SK-N-SH (cell line): ENCODE measurements at regions not wholly inside any gene's neighbourhood (a gene's known extent, or its start where the extent isn't known, plus 50 kb on each side); places are given as distances from the start of the nearest gene placed in this dataset.

Source experiments
- CTCF ChIA-PET: fragments of 300-600, 350-600 bp; formaldehyde crosslinking; extraction: SDS; loops from one replicate; lab custom pipeline; 2021; lab: Yijun Ruan, JAX
- POLR2A ChIA-PET: fragments of 350-600 bp; sonication (Branson Sonifier 250); formaldehyde crosslinking; extraction: SDS; loops from one replicate; lab custom pipeline; 2020; ENCODE audit warnings: antibody characterized with exemption, inconsistent platforms; lab: Yijun Ruan, JAX
- DNase-seq: peaks from one replicate; pipeline ENCODE4 v3.0.0; 2012
- H2AFZ ChIP-seq: fragments of 200-600 bp; sonication (generic); 2 replicates; pipeline ENCODE4 v1.8.1; 2016; ENCODE audit warnings: antibody characterized with exemption, mild to moderate bottlenecking, low read depth
- H3F3A ChIP-seq: fragments of 200-600 bp; sonication (generic); replicated peaks from 2 replicates; pipeline ENCODE3; 2016; ENCODE audit warnings: antibody characterized with exemption, mild to moderate bottlenecking; ENCODE audit not compliant: insufficient read depth
- H3K27ac ChIP-seq, 2 experiments: fragments of 200-500 bp in 1 of 2; fragments of 200-600 bp in 1 of 2; sonication (Bioruptor generic) in 1 of 2; sonication (generic), shearing (Covaris generic) in 1 of 2; 2 replicates each; pipeline versions ENCODE4 v1.5.1 to v1.6.1; 2014 to 2016; ENCODE audit warnings: low read depth in 2 of 2, inconsistent platforms in 1 of 2, low read length in 1 of 2, mild to moderate bottlenecking in 1 of 2, mixed read lengths in 1 of 2
- H3K27me3 ChIP-seq: fragments of 200-600 bp; sonication (generic), shearing (Covaris generic); 2 replicates; pipeline ENCODE4 v1.6.1; 2016; ENCODE audit warnings: mixed run types; ENCODE audit not compliant: insufficient read depth
- H3K36me3 ChIP-seq, 2 experiments: fragments of 200-500 bp in 1 of 2; fragments of 200-600 bp in 1 of 2; sonication (Bioruptor generic) in 1 of 2; sonication (generic) in 1 of 2; replicated peaks in 1 of 2; 2 replicates each; pipeline versions ENCODE3 to v1.5.1; 2014 to 2016; ENCODE audit warnings: low read length in 1 of 2, mild to moderate bottlenecking in 1 of 2; ENCODE audit not compliant: insufficient read depth in 2 of 2, control insufficient read depth in 1 of 2
- H3K4me1 ChIP-seq, 2 experiments: fragments of 200-500 bp in 1 of 2; fragments of 200-600 bp in 1 of 2; sonication (Bioruptor generic) in 1 of 2; sonication (generic), shearing (Covaris generic) in 1 of 2; 2 replicates each; pipeline versions ENCODE4 v1.5.1 to v1.6.1; 2014 to 2016; ENCODE audit warnings: low read depth in 1 of 2, low read length in 1 of 2, mixed run types in 1 of 2; ENCODE audit not compliant: insufficient read depth in 2 of 2, control insufficient read depth in 1 of 2
- H3K4me2 ChIP-seq: fragments of 200-600 bp; sonication (generic), shearing (Covaris generic); 2 replicates; pipeline ENCODE4 v1.6.1; 2017; ENCODE audit warnings: mixed run types
- H3K4me3 ChIP-seq, 2 experiments: fragments of 200-500 bp in 1 of 2; fragments of 200-600 bp in 1 of 2; sonication (Bioruptor generic) in 1 of 2; sonication (generic), shearing (Covaris generic) in 1 of 2; 2 replicates each; pipeline versions ENCODE4 v1.5.1 to v1.8.1; 2014 to 2016; ENCODE audit warnings: low read depth in 2 of 2, inconsistent platforms in 1 of 2, low read length in 1 of 2, mild to moderate bottlenecking in 1 of 2, mixed read lengths in 1 of 2, moderate library complexity in 1 of 2
- H3K79me2 ChIP-seq: fragments of 200-600 bp; sonication (generic); 2 replicates; pipeline ENCODE4 v1.8.1; 2017; ENCODE audit warnings: mild to moderate bottlenecking; ENCODE audit not compliant: insufficient read depth
- H3K9ac ChIP-seq: fragments of 200-600 bp; sonication (generic); 2 replicates; pipeline ENCODE4 v1.6.1; 2017; ENCODE audit warnings: mixed run types
- H3K9me2 ChIP-seq: fragments of 200-600 bp; sonication (generic); 2 replicates; pipeline ENCODE4 v1.6.1; 2017; ENCODE audit warnings: mixed run types
- H3K9me3 ChIP-seq: fragments of 200-600 bp; sonication (generic); 2 replicates; pipeline ENCODE4 v1.6.1; 2017; ENCODE audit warnings: mixed run types, mild to moderate bottlenecking, moderate library complexity
- H4K20me1 ChIP-seq: fragments of 200-600 bp; sonication (generic); 2 replicates; pipeline ENCODE4 v1.6.1; 2017; ENCODE audit warnings: mild to moderate bottlenecking, mixed run types; ENCODE audit not compliant: insufficient read depth
- CHD2 ChIP-seq: fragments of 150-350 bp; IDR thresholded peaks from 2 replicates; pipeline ENCODE4 v1.6.1; 2018; ENCODE audit warnings: low read length; ENCODE audit not compliant: partially characterized antibody
- EP300 ChIP-seq, 2 experiments: IDR thresholded peaks; 2 replicates each; pipeline versions ENCODE4 v1.4.0 to v1.6.1; 2012; ENCODE audit warnings: borderline replicate concordance in 1 of 2, low read depth in 1 of 2, low read length in 1 of 2
- EZH2phosphoT487 ChIP-seq: fragments of 200-600 bp; sonication (generic); IDR thresholded peaks from 2 replicates; pipeline ENCODE4 v1.6.1; 2017; ENCODE audit warnings: low read depth, mixed run types, mild to moderate bottlenecking, antibody characterized with exemption, moderate library complexity, borderline replicate concordance
- FOXM1 ChIP-seq: IDR thresholded peaks from 2 replicates; pipeline ENCODE4 v1.4.0; 2012; ENCODE audit warnings: low read depth, mild to moderate bottlenecking
- GABPA ChIP-seq: IDR thresholded peaks from 2 replicates; pipeline ENCODE4 v1.4.0; 2012; ENCODE audit warnings: low read depth, mild to moderate bottlenecking
- GATA2 ChIP-seq: sonication (generic); formaldehyde crosslinking; IDR thresholded peaks from 2 replicates; pipeline ENCODE4 v1.5.0; 2020; ENCODE audit warnings: mild to moderate bottlenecking, missing genetic modification reagents
- JUND ChIP-seq: IDR thresholded peaks from 2 replicates; pipeline ENCODE4 v1.4.0; 2012
- MEF2A ChIP-seq: IDR thresholded peaks from 2 replicates; pipeline ENCODE4 v1.4.0; 2012; ENCODE audit warnings: low read depth, borderline replicate concordance
- RFX5 ChIP-seq: IDR thresholded peaks from 2 replicates; pipeline ENCODE4 v1.6.1; 2012; ENCODE audit warnings: mild to moderate bottlenecking, improper control_type of control experiment, low read length
- TAF1 ChIP-seq: IDR thresholded peaks from 2 replicates; pipeline ENCODE4 v1.6.1; 2012; ENCODE audit warnings: low read depth, mild to moderate bottlenecking, low read length, moderate library complexity, borderline replicate concordance
- WGBS: methylation state at CpG from one replicate; pipeline ENCODE4 v1.1.6; 2017; ENCODE audit warnings: low lambda C conversion rate; 5-methylcytosine and 5-hydroxymethylcytosine counted together
- TF ChIP-seq, protein P1 (sequence below): IDR thresholded peaks from 2 replicates; pipeline ENCODE4 v1.4.0; 2012; ENCODE audit warnings: low read depth
- TF ChIP-seq, protein P2 (sequence below): IDR thresholded peaks from 2 replicates; pipeline ENCODE4 v1.4.0; 2012; ENCODE audit warnings: low read depth, borderline replicate concordance
- TF ChIP-seq, protein P3 (sequence below): fragments of 150-350 bp; IDR thresholded peaks from 2 replicates; pipeline ENCODE4 v1.6.1; 2017; ENCODE audit warnings: antibody characterized with exemption, low read length, low read depth, borderline replicate concordance
- TF ChIP-seq, protein P4 (sequence below): IDR thresholded peaks from 2 replicates; pipeline ENCODE4 v1.6.1; 2012; ENCODE audit warnings: mild to moderate bottlenecking, low read depth, low read length, moderate library complexity

DNA sequence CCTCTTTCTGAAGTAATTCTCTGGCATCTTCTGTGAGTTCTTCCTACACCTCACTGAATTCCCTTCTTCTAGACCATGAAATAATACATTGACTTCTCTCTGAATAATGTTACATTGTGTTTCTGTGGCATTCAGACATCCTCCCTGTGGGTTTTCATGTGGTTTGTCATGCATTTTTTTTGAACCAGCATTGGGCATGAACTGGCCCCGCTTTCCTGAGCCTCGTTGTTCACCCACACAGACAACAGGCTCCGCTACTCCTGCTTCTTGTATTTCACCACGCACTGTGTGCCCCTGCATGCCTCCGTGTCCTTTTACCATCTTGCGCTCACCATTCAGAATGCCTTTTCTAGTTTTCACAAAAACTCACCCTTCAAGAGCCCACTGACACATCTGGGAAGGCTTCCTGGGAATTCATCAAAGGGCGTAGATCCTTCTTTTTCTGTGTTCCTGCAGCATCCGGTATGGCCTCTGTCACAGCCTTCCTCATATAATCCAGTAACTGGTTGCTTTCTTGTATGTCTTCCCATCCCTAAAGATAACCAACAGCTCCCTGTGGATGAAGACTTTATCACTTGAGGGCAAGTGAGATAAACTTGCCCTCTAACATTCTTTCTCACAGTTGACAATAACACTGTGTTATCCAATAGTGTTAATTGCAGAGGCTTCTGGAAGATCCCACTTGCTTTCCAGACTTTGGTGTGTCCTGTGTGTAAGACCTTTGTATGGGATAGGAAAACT lies 51.5 kb upstream of the ADAMTSL1 start:
- H4K20me1 ChIP-seq, result no peaks in the 10 kb centered on the region
- no peaks in the 10 kb centered on the region for H3K27me3 ChIP-seq
- no peaks in the 10 kb centered on the region for H3K9me2 ChIP-seq
- CTCF ChIA-PET, result no interaction called here
- H3K4me2 ChIP-seq, result no peak overlapping the region
- no peaks in the 10 kb centered on the region for H3K4me1 ChIP-seq
- TF ChIP-seq TAF1 (no peak), EZH2phosphoT487 (no peak), RFX5 (no peak), FOXM1 (no peak), GABPA (no peak), MEF2A (no peak), CHD2 (no peak), EP300 (IDR thresholded peaks at IDR 0.05; ENCODE audit: borderline replicate concordance in 1 of 2, low read depth in 1 of 2, low read length in 1 of 2) (no peak), GATA2 (CRISPR knock-in tag) (no peak)
- TF ChIP-seq, protein P1, sequence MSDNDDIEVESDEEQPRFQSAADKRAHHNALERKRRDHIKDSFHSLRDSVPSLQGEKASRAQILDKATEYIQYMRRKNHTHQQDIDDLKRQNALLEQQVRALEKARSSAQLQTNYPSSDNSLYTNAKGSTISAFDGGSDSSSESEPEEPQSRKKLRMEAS, result no peak
- TF ChIP-seq, protein P2, sequence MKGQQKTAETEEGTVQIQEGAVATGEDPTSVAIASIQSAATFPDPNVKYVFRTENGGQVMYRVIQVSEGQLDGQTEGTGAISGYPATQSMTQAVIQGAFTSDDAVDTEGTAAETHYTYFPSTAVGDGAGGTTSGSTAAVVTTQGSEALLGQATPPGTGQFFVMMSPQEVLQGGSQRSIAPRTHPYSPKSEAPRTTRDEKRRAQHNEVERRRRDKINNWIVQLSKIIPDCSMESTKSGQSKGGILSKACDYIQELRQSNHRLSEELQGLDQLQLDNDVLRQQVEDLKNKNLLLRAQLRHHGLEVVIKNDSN, result no peak
- no peak overlapping the region for H3K4me3 ChIP-seq
- no peak for DNase-seq
- no peak overlapping the region for H2AFZ ChIP-seq
- no peak overlapping the region for H3K9ac ChIP-seq
- no peaks in the 10 kb centered on the region for H3F3A ChIP-seq
- no peaks in the 10 kb centered on the region for H3K9me3 ChIP-seq
- H3K27ac ChIP-seq, result no peak overlapping the region
- 85% methylated on average over 8 of the region's 8 CpGs for WGBS
- H3K36me3 ChIP-seq, result no peaks in the 10 kb centered on the region
- POLR2A ChIA-PET, result no interaction called here
- no peaks in the 10 kb centered on the region for H3K79me2 ChIP-seq

DNA sequence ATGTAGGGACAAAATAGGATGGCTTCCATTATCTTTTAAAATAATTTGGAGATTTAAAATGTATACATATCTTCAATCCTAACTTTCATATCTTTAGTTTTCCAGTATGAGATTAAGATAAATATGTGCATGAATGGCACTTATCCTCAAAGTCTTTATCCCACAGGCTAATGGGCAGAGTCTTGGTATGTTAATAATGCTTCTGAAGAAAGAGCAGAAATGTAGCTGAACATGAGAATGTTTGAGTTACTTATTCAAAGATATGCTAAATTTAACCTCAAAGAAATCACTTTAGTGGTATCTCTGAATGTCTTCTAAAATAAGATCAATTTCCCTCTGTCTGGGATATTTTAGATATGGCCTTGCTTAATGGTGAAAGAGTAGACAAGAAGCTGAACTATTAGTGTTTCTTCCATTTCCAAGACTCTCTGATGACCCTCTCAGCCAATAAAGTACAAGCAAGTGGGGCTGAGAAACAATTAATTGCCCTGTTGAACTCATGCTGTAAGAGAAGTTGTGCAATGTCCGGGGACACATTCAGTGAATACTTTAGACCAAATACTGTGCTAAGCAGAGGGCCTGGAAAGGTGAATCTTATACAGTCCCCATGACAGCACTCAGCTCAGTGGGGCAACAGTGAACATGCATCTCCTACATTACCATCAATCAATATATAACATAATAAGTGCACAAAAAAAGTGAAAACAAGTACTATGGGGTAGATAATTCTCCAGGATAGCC lies 50.0 kb upstream of the ADAMTSL1 start:
- Histone ChIP-seq H2AFZ (no peak overlapping the region), H3K79me2 (no peaks in the 10 kb centered on the region), H3F3A (no peaks in the 10 kb centered on the region), H3K36me3 (no peaks in the 10 kb centered on the region), H3K4me1 (no peaks in the 10 kb centered on the region), H3K27ac (no peak overlapping the region), H3K4me3 (no peak overlapping the region), H3K9me3 (no peaks in the 10 kb centered on the region), H3K9me2 (no peaks in the 10 kb centered on the region), H3K9ac (no peak overlapping the region), H3K4me2 (no peak overlapping the region), H4K20me1 (no peaks in the 10 kb centered on the region), H3K27me3 (no peaks in the 10 kb centered on the region)
- ChIA-PET POLR2A (no interaction called here), CTCF (interaction anchor here (0.9 to 1.4 kb wide), 2 partner anchors 18 to 19 kb away, joined by 3 to 4 read pairs; no protein-coding TSS in a partner anchor)
- TF ChIP-seq JUND (no peak), TAF1 (no peak), FOXM1 (no peak)
- TF ChIP-seq, protein P2, result no peak
- TF ChIP-seq, protein P3, sequence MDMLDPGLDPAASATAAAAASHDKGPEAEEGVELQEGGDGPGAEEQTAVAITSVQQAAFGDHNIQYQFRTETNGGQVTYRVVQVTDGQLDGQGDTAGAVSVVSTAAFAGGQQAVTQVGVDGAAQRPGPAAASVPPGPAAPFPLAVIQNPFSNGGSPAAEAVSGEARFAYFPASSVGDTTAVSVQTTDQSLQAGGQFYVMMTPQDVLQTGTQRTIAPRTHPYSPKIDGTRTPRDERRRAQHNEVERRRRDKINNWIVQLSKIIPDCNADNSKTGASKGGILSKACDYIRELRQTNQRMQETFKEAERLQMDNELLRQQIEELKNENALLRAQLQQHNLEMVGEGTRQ, result no peak
- TF ChIP-seq, protein P1, result no peak
- TF ChIP-seq, protein P4, sequence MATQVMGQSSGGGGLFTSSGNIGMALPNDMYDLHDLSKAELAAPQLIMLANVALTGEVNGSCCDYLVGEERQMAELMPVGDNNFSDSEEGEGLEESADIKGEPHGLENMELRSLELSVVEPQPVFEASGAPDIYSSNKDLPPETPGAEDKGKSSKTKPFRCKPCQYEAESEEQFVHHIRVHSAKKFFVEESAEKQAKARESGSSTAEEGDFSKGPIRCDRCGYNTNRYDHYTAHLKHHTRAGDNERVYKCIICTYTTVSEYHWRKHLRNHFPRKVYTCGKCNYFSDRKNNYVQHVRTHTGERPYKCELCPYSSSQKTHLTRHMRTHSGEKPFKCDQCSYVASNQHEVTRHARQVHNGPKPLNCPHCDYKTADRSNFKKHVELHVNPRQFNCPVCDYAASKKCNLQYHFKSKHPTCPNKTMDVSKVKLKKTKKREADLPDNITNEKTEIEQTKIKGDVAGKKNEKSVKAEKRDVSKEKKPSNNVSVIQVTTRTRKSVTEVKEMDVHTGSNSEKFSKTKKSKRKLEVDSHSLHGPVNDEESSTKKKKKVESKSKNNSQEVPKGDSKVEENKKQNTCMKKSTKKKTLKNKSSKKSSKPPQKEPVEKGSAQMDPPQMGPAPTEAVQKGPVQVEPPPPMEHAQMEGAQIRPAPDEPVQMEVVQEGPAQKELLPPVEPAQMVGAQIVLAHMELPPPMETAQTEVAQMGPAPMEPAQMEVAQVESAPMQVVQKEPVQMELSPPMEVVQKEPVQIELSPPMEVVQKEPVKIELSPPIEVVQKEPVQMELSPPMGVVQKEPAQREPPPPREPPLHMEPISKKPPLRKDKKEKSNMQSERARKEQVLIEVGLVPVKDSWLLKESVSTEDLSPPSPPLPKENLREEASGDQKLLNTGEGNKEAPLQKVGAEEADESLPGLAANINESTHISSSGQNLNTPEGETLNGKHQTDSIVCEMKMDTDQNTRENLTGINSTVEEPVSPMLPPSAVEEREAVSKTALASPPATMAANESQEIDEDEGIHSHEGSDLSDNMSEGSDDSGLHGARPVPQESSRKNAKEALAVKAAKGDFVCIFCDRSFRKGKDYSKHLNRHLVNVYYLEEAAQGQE, result no peak
- no peak for DNase-seq
- WGBS, result 93% methylated on average over 1 of the region's 1 CpG
